Esophagus squamous epithelium (tissue), 4 donors: ENCODE measurements at regions not wholly inside any gene's neighbourhood (a gene's known extent, or its start where the extent isn't known, plus 50 kb on each side); places are given as distances from the start of the nearest gene placed in this dataset.

Experiments
- POLR2A ChIP-seq, 4 donors: fragments of 450-650 bp; IDR thresholded peaks; one replicate each; pipeline ENCODE4 v1.6.1; 2017; ENCODE audit warnings: antibody characterized with exemption in 4 of 4, mild to moderate bottlenecking in 4 of 4, moderate library complexity in 3 of 4
- TF ChIP-seq, protein P1 (sequence below), 6 experiments: fragments of 450-650 bp in 4 of 6; fragments of 200-600 bp in 2 of 6; sonication (generic) in 2 of 6; IDR thresholded peaks; one replicate each; pipeline ENCODE4 v1.5.1; 2016 to 2019; ENCODE audit warnings: antibody characterized with exemption in 6 of 6, mild to moderate bottlenecking in 4 of 6, moderate library complexity in 4 of 6

DNA sequence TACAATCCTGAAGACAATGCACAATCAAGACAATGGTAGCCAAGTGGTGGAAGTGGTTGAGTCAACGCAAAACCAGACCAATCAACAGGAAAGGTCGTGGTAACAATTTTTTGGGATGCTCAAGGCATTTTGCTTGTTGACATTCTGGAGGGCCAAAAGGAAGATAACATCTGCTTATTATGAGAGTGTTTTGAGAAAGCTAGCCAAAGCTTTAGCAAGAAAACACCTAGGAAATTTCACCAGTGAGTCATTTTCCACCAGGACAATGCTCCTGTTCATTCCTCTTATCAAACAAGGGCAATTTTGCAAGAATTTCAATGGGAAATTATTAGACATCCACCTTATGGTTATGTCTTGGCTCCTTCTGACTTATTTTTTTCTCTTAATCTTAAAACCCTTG is 1932.2 kb upstream of the RAG2 start:
- TF ChIP-seq, protein P1, sequence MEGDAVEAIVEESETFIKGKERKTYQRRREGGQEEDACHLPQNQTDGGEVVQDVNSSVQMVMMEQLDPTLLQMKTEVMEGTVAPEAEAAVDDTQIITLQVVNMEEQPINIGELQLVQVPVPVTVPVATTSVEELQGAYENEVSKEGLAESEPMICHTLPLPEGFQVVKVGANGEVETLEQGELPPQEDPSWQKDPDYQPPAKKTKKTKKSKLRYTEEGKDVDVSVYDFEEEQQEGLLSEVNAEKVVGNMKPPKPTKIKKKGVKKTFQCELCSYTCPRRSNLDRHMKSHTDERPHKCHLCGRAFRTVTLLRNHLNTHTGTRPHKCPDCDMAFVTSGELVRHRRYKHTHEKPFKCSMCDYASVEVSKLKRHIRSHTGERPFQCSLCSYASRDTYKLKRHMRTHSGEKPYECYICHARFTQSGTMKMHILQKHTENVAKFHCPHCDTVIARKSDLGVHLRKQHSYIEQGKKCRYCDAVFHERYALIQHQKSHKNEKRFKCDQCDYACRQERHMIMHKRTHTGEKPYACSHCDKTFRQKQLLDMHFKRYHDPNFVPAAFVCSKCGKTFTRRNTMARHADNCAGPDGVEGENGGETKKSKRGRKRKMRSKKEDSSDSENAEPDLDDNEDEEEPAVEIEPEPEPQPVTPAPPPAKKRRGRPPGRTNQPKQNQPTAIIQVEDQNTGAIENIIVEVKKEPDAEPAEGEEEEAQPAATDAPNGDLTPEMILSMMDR (IDR thresholded peaks at IDR 0.05), result no peak
- no peak for TF ChIP-seq POLR2A (IDR thresholded peaks at IDR 0.05)
